Heart left ventricle (tissue), 16 donors: ENCODE measurements at regions not wholly inside any gene's neighbourhood (a gene's known extent, or its start where the extent isn't known, plus 50 kb on each side); places are given as distances from the start of the nearest gene placed in this dataset.

Source experiments
- ATAC-seq, 4 donors: fragments of 200-7000 bp; cut with Tn5 transposase; one replicate each; pipeline ENCODE4 v1.9.1; 2020 to 2022; ENCODE audit warnings: moderate library complexity in 4 of 4, mild to moderate bottlenecking in 3 of 4, moderate number of reproducible peaks in 1 of 4
- DNase-seq, 5 donors: peaks; one replicate each; pipeline ENCODE4 v3.0.0-alpha.2; 2020
- H3K27ac ChIP-seq, 12 donors: fragments of 200-600 bp; sonication (generic) in 4 of 12; one replicate each; pipeline versions ENCODE4 v1.5.0 to v1.8.0; 2016 to 2022; ENCODE audit warnings: mild to moderate bottlenecking in 2 of 12
- H3K27me3 ChIP-seq, 9 donors: fragments of 200-600 bp; sonication (generic) in 2 of 9; one replicate each; pipeline versions ENCODE4 v1.5.1 to v1.8.0; 2016 to 2022; ENCODE audit warnings: mild to moderate bottlenecking in 3 of 9
- H3K36me3 ChIP-seq, 9 donors: fragments of 200-600 bp; sonication (generic) in 2 of 9; one replicate each; pipeline versions ENCODE4 v1.5.0 to v1.8.0; 2018 to 2022; ENCODE audit warnings: mild to moderate bottlenecking in 2 of 9
- H3K4me1 ChIP-seq, 12 donors: fragments of 200-600 bp; sonication (generic) in 4 of 12; one replicate each; pipeline versions ENCODE4 v1.5.0 to v1.8.0; 2016 to 2022; ENCODE audit warnings: mild to moderate bottlenecking in 3 of 12
- H3K4me3 ChIP-seq, 12 donors: fragments of 200-600 bp; sonication (generic) in 4 of 12; one replicate each; pipeline versions ENCODE4 v1.5.0 to v1.8.0; 2017 to 2022; ENCODE audit warnings: mild to moderate bottlenecking in 9 of 12, moderate library complexity in 4 of 12
- H3K9me3 ChIP-seq, 12 donors: fragments of 200-600 bp; sonication (generic) in 4 of 12; one replicate each; pipeline versions ENCODE4 v1.5.0 to v1.8.0; 2016 to 2022; ENCODE audit warnings: mild to moderate bottlenecking in 1 of 12
- POLR2A ChIP-seq, 2 donors: fragments of 450-650 bp; IDR thresholded peaks; one replicate each; pipeline ENCODE4 v1.6.1; 2017; ENCODE audit warnings: antibody characterized with exemption in 2 of 2, mild to moderate bottlenecking in 2 of 2, moderate library complexity in 2 of 2
- WGBS, 4 donors: extraction: QIAGEN DNeasy Blood & Tissue Kit in 2 of 4; methylation state at CpG; one replicate each; pipeline versions ENCODE4 v1.1.5 to v1.1.7; 2013 to 2018; 5-methylcytosine and 5-hydroxymethylcytosine counted together
- intact Hi-C, 10 donors: fragments of 100-400 bp; cut with DNase I; formaldehyde crosslinking; loops; one replicate each; pipeline versions ENCODE4 v1.11.1 to v1.14.2; 2022
- TF ChIP-seq, protein P1 (sequence below), 12 donors: fragments of 200-600 bp; sonication (generic) in 4 of 12; IDR thresholded peaks; one replicate each; pipeline versions ENCODE4 v1.5.0 to v1.8.0; 2018 to 2022; ENCODE audit warnings: antibody characterized with exemption in 12 of 12, mild to moderate bottlenecking in 5 of 12
- donor health status: ischemic (EF 13 %, LVEDD 7.1; RV severe dilation, severe dysfunction).
- donor health status: healthy with polysubstance abuse.
- donor health status: DM: no; HTN: yes; CAD: no.
- donor health status: DM: no; HTN: no; CAD: no.
- donor health status: ischemic (EF 25% LVEDD 6.9; RV normal size, moderate dysfunction).
- donor health status: ischemic (EF 25% LVEDD 5.7; RV mildly dilated, moderate dysfunction).
- donor health status: healthy.
- donor health status: DM: yes; HTN: yes; CAD: no.
- donor health status: ischemic (EF 35%, LVEDD 5.7; RV mildly dilated, moderate dysfunction).
- donor health status: nonischemic (EF 11% LVEDD 7.7; RV severe dilation, severe dysfunction).
- donor health status: DM: yes; HTN: yes; CAD: no.
- donor health status: PGD.
- donor health status: ischemic (EF 29% LVEDD 5.4; RV normal size, mild dysfunction).
- donor health status: nonischemic (EF 23%, LVEDD 6.1; RV moderate dilation, normal function).

- no peak overlapping the region for H3K4me3 ChIP-seq
- peaks cover 0 to 4% (median 0%) of the 10 kb centered on the region in 9 donors for H3K36me3 ChIP-seq
- DNase-seq (no peak), ATAC-seq (no peak)
- WGBS, 4 donors: 92 to 98% (median 95%) methylated on average over 3 of the region's 3 CpGs
- H3K9me3 ChIP-seq: no peaks in the 10 kb centered on the region
- TF ChIP-seq, protein P1, sequence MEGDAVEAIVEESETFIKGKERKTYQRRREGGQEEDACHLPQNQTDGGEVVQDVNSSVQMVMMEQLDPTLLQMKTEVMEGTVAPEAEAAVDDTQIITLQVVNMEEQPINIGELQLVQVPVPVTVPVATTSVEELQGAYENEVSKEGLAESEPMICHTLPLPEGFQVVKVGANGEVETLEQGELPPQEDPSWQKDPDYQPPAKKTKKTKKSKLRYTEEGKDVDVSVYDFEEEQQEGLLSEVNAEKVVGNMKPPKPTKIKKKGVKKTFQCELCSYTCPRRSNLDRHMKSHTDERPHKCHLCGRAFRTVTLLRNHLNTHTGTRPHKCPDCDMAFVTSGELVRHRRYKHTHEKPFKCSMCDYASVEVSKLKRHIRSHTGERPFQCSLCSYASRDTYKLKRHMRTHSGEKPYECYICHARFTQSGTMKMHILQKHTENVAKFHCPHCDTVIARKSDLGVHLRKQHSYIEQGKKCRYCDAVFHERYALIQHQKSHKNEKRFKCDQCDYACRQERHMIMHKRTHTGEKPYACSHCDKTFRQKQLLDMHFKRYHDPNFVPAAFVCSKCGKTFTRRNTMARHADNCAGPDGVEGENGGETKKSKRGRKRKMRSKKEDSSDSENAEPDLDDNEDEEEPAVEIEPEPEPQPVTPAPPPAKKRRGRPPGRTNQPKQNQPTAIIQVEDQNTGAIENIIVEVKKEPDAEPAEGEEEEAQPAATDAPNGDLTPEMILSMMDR (IDR thresholded peaks at IDR 0.05): no peak
- TF ChIP-seq POLR2A (IDR thresholded peaks at IDR 0.05): no peak
- H3K4me1 ChIP-seq: peaks cover 0 to 46% (median 3%) of the 10 kb centered on the region in 12 donors
- no peak overlapping the region for H3K27ac ChIP-seq
- intact Hi-C loops: no loop called here
- no peaks in the 10 kb centered on the region for H3K27me3 ChIP-seq
Observed at GRCh38 chr14:71533390-71533789, 398.8 kb upstream of the RGS6 start.

- Histone ChIP-seq H3K36me3 (peaks cover 0 to 4% (median 0%) of the 10 kb centered on the region in 9 donors), H3K9me3 (no peaks in the 10 kb centered on the region), H3K4me3 (no peak overlapping the region), H3K4me1 (peaks cover 0 to 48% (median 4%) of the 10 kb centered on the region in 12 donors), H3K27ac (no peak overlapping the region), H3K27me3 (no peaks in the 10 kb centered on the region)
- TF ChIP-seq, protein P1 (IDR thresholded peaks at IDR 0.05): no peak
- TF ChIP-seq POLR2A (IDR thresholded peaks at IDR 0.05): no peak
- ATAC-seq: no peak
- DNase-seq: no peak
- intact Hi-C loops: no loop called here
- 94 to 98% (median 97%) methylated on average over 1 of the region's 1 CpG for WGBS, 4 donors
Observed at GRCh38 chr14:71533800-71534199, 398.4 kb upstream of the RGS6 start.

DNA sequence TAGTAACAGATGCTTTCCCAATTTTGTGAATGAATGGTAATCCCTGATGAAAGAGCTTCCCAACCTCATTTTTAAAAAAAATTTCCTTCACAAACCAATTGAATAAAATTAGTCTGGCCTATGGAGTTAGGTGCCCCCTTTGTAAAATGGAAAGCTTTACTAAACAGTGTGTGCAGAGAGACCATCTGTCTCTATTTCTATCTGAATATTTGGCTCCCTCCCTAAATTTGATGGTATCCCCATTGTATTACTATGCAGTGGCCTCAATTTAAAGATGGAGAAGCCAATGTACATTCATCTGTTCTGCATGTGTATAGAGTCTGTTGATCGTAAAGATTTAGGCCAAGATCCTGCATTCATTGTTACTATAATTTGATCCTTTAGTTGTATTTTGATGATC lies 397.7 kb upstream of the RGS6 start:
- no peaks in the 10 kb centered on the region for H3K27me3 ChIP-seq
- H3K4me3 ChIP-seq: no peak overlapping the region
- DNase-seq (no peak), ATAC-seq (no peak)
- TF ChIP-seq, protein P1 (IDR thresholded peaks at IDR 0.05): no peak
- TF ChIP-seq POLR2A (IDR thresholded peaks at IDR 0.05): no peak
- H3K36me3 ChIP-seq: peaks cover 0 to 4% (median 0%) of the 10 kb centered on the region in 9 donors
- H3K9me3 ChIP-seq: no peaks in the 10 kb centered on the region
- no peak overlapping the region for H3K27ac ChIP-seq
- WGBS, 4 donors: 94 to 100% (median 100%) methylated on average over 1 of the region's 1 CpG
- peaks cover 0 to 51% (median 10%) of the 10 kb centered on the region in 12 donors for H3K4me1 ChIP-seq
- intact Hi-C loops: no loop called here

GRCh38 chr14:71536015-71536740 lies 396.1 kb upstream of the RGS6 start:
- Histone ChIP-seq H3K4me3 (no peak overlapping the region), H3K36me3 (peaks cover 0 to 4% (median 0%) of the 10 kb centered on the region in 9 donors), H3K9me3 (no peaks in the 10 kb centered on the region), H3K27ac (peak overlapping the region in 3 of 12 donors; percentile 5 to 40 (median 23)), H3K27me3 (no peaks in the 10 kb centered on the region), H3K4me1 (peaks cover 0 to 51% (median 21%) of the 10 kb centered on the region in 12 donors)
- TF ChIP-seq, protein P1 (IDR thresholded peaks at IDR 0.05): no peak
- TF ChIP-seq POLR2A (IDR thresholded peaks at IDR 0.05): no peak
- intact Hi-C loops: no loop called here
- ATAC-seq (peak in 1 of 4 donors; percentile 63), DNase-seq (no peak)
- 62 to 70% (median 66%) methylated on average over 2 of the region's 2 CpGs for WGBS, 4 donors
